ENCODE measurements at regions not wholly inside any gene's neighbourhood (a gene's known extent, or its start where the extent isn't known, plus 50 kb on each side); places are given as distances from the start of the nearest gene placed in this dataset.

GRCh38 chr16:73311857-73312723 lies 264.2 kb upstream of the ZFHX3 start:
- TF ChIP-seq POLR2AphosphoS5 (IDR thresholded peaks at IDR 0.05; ENCODE audit: low read depth, low read length): no peak
- no peak for TF ChIP-seq CTCF (IDR thresholded peaks at IDR 0.05)
- no peak for TF ChIP-seq TCF7L2 (IDR thresholded peaks at IDR 0.05; ENCODE audit: low read depth, low read length)

Measured in Panc1 (cell line).